K562 (cell line): ENCODE measurements at regions not wholly inside any gene's neighbourhood (a gene's known extent, or its start where the extent isn't known, plus 50 kb on each side); places are given as distances from the start of the nearest gene placed in this dataset.
A peak's percentile ranks its signal among the peaks of the same experiment; 100 is the strongest.

Experiments used
- CREM ChIP-seq: IDR thresholded peaks from 2 replicates; pipeline ENCODE4 v1.6.1; 2014; ENCODE audit warnings: antibody characterized with exemption, low read depth
- ETV6 ChIP-seq, 3 experiments: fragments of 150-350 bp in 1 of 3; sonication (generic) in 1 of 3; formaldehyde crosslinking in 1 of 3; IDR thresholded peaks; 2 replicates each; pipeline versions ENCODE4 v1.6.1 to v1.8.0; 2014 to 2022; ENCODE audit warnings: borderline replicate concordance in 2 of 3, low read depth in 2 of 3, antibody characterized with exemption in 1 of 3, low read length in 1 of 3, mild to moderate bottlenecking in 1 of 3, missing genetic modification reagents in 1 of 3
- HDAC1 ChIP-seq, 2 experiments: fragments of 450-650 bp; IDR thresholded peaks; 2 replicates each; pipeline ENCODE4 v1.6.1; 2016 to 2017; ENCODE audit warnings: inconsistent platforms in 1 of 2, mild to moderate bottlenecking in 1 of 2, moderate library complexity in 1 of 2
- MEIS2 ChIP-seq: fragments of 450-650 bp; IDR thresholded peaks from 2 replicates; pipeline ENCODE4 v1.6.1; 2014; ENCODE audit warnings: mild to moderate bottlenecking; ENCODE audit not compliant: partially characterized antibody
- MTA2 ChIP-seq: fragments of 450-650 bp; IDR thresholded peaks from 2 replicates; pipeline ENCODE4 v1.6.1; 2016; ENCODE audit warnings: low read depth
- NFE2 ChIP-seq: IDR thresholded peaks from 2 replicates; pipeline ENCODE4 v1.6.1; 2014; ENCODE audit warnings: antibody characterized with exemption, low read depth
- NFIC ChIP-seq: fragments of 450-650 bp; IDR thresholded peaks from 2 replicates; pipeline ENCODE4 v1.6.1; 2017; ENCODE audit warnings: mild to moderate bottlenecking, inconsistent platforms
- OTX1 ChIP-seq: fragments of 450-650 bp; formaldehyde crosslinking; IDR thresholded peaks from 2 replicates; pipeline ENCODE4 v1.4.0; 2022; ENCODE audit warnings: mild to moderate bottlenecking
- SMARCA4 ChIP-seq: fragments of 450-650 bp; IDR thresholded peaks from 2 replicates; pipeline ENCODE4 v1.6.1; 2016
- SMARCC2 ChIP-seq: fragments of 450-650 bp; IDR thresholded peaks from 2 replicates; pipeline ENCODE4 v1.6.1; 2017; ENCODE audit warnings: antibody characterized with exemption, moderate library complexity, mild to moderate bottlenecking, low read depth
- SMARCE1 ChIP-seq: fragments of 450-650 bp; IDR thresholded peaks from 2 replicates; pipeline ENCODE4 v1.7.1; 2016; ENCODE audit warnings: mild to moderate bottlenecking
- STAT5A ChIP-seq: IDR thresholded peaks from 2 replicates; pipeline ENCODE4 v1.6.1; 2012; ENCODE audit warnings: low read length, inconsistent platforms, borderline replicate concordance
- ZC3H8 ChIP-seq: fragments of 450-650 bp; IDR thresholded peaks from 2 replicates; pipeline ENCODE4 v1.6.1; 2017
- TF ChIP-seq, protein P1 (sequence below): fragments of 450-650 bp; IDR thresholded peaks from 2 replicates; pipeline ENCODE4 v1.6.1; 2016

DNA sequence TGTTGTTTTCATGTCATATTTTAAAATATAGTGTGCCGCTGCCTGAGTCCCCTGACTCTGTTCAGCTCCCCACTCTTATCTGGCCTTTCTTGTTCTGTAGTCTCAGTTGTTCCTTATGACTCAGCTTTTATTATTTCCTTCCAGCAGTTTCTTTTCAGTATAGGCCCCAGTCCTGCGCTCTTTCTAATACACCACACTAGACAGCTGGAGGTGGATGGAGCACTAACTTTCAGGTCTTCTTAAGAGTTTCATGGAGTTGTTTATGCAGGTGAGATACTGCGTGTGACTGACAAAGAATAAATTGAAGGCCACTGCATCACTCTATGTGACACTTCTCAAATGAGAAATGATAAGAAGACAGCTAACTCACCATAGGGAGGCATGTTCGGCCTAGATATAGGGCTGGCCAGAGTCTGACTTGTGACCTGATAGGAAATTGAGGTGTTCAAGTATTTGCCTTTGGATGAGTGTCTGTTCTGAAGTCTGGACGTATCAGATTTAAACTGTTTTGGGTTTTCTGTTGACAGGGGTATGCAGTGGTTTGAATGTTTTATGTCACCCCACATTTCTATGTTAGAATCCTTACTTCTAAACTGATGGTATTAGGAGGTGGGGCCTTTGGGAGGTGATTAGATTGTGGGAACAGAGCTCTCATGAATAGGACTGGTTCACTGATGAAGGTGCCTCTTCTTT lies 60.8 kb upstream of the CLMN start (continued):
- TF ChIP-seq CREM (peak; percentile 22; the same call in 1 of the 2 replicates), NFE2 (peak; percentile 41), ZC3H8 (no peak), MEIS2 (peak; percentile 88), SMARCE1 (peak; percentile 60), MTA2 (peak; percentile 67; the same call in 1 of the 2 replicates), OTX1 (no peak), SMARCA4 (peak; percentile 78; the same call in 1 of the 2 replicates), NFIC (peak; percentile 47; the same call in 1 of the 2 replicates), SMARCC2 (peak; percentile 60; the same call in 1 of the 2 replicates), STAT5A (peak; percentile 54; the same call in 1 of the 2 replicates), ETV6 (IDR thresholded peaks at IDR 0.05; ENCODE audit: borderline replicate concordance in 1 of 2, low read depth in 2 of 2, low read length in 1 of 2) (no peak), ETV6 (CRISPR knock-in tag; IDR thresholded peaks at IDR 0.05; ENCODE audit: borderline replicate concordance) (no peak), HDAC1 (IDR thresholded peaks at IDR 0.05) (peak in 1 of 2 experiments; percentile 54; a peak in 1 of 4 replicates)
- TF ChIP-seq, protein P1, sequence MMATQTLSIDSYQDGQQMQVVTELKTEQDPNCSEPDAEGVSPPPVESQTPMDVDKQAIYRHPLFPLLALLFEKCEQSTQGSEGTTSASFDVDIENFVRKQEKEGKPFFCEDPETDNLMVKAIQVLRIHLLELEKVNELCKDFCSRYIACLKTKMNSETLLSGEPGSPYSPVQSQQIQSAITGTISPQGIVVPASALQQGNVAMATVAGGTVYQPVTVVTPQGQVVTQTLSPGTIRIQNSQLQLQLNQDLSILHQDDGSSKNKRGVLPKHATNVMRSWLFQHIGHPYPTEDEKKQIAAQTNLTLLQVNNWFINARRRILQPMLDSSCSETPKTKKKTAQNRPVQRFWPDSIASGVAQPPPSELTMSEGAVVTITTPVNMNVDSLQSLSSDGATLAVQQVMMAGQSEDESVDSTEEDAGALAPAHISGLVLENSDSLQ: peak; percentile 75
